ENCODE measurements at regions not wholly inside any gene's neighbourhood (a gene's known extent, or its start where the extent isn't known, plus 50 kb on each side); places are given as distances from the start of the nearest gene placed in this dataset.

- in situ Hi-C loops (cut with MboI; ENCODE audit: low pct_unique_long_range_greater_than_20kb, low sequenced_read_pairs, unreplicated experiment), result no loop called here
- DNase-seq (ENCODE audit: low spot score), result no peak
- TF ChIP-seq CTCF (IDR thresholded peaks at IDR 0.05; ENCODE audit: extremely low read depth, insufficient read depth, missing control alignments), result no peak
Observed at GRCh38 chr5:161235569-161235968, 311.0 kb downstream of the GABRB2 start.

GRCh38 chr5:161233553-161233952, 313.0 kb downstream of the GABRB2 start:
- in situ Hi-C loops (cut with MboI; ENCODE audit: low pct_unique_long_range_greater_than_20kb, low sequenced_read_pairs, unreplicated experiment), result no loop called here
- TF ChIP-seq CTCF (IDR thresholded peaks at IDR 0.05; ENCODE audit: extremely low read depth, insufficient read depth, missing control alignments), result no peak

GRCh38 chr5:161230221-161230620, 316.3 kb downstream of the GABRB2 start:
- in situ Hi-C loops (cut with MboI; ENCODE audit: low pct_unique_long_range_greater_than_20kb, low sequenced_read_pairs, unreplicated experiment), result no loop called here
- DNase-seq (ENCODE audit: low spot score), result no peak
- TF ChIP-seq CTCF (IDR thresholded peaks at IDR 0.05; ENCODE audit: extremely low read depth, insufficient read depth, missing control alignments), result no peak

More at GRCh38 chr5:161233553-161233952, 313.0 kb downstream of the GABRB2 start:
- no peak for DNase-seq (ENCODE audit: low spot score)

- in situ Hi-C loops (cut with MboI; ENCODE audit: low pct_unique_long_range_greater_than_20kb, low sequenced_read_pairs, unreplicated experiment), result no loop called here
Observed at GRCh38 chr5:161219816-161220215, 326.7 kb downstream of the GABRB2 start.

GRCh38 chr5:161216877-161217276, 329.6 kb downstream of the GABRB2 start:
- in situ Hi-C loops (cut with MboI; ENCODE audit: low pct_unique_long_range_greater_than_20kb, low sequenced_read_pairs, unreplicated experiment), result no loop called here
- TF ChIP-seq CTCF (IDR thresholded peaks at IDR 0.05; ENCODE audit: extremely low read depth, insufficient read depth, missing control alignments), result no peak

More at GRCh38 chr5:161219816-161220215, 326.7 kb downstream of the GABRB2 start:
- no peak for DNase-seq (ENCODE audit: low spot score)
- no peak for TF ChIP-seq CTCF (IDR thresholded peaks at IDR 0.05; ENCODE audit: extremely low read depth, insufficient read depth, missing control alignments)

GRCh38 chr5:161212123-161212712, 334.3 kb downstream of the GABRB2 start:
- in situ Hi-C loops (cut with MboI; ENCODE audit: low pct_unique_long_range_greater_than_20kb, low sequenced_read_pairs, unreplicated experiment), result no loop called here
- TF ChIP-seq CTCF (IDR thresholded peaks at IDR 0.05; ENCODE audit: extremely low read depth, insufficient read depth, missing control alignments), result no peak

More at GRCh38 chr5:161216877-161217276, 329.6 kb downstream of the GABRB2 start:
- no peak for DNase-seq (ENCODE audit: low spot score)

More at GRCh38 chr5:161212123-161212712, 334.3 kb downstream of the GABRB2 start:
- DNase-seq (ENCODE audit: low spot score), result no peak

Data from GM13977 (cell line).